Activated T-helper 1 cell treated with anti-CD3 and anti-CD28 coated beads, Interleukin-12 subunit alpha, Interleukin-12 subunit beta, Interleukin-2, Interleukin-4 antibody, amounts not matched to agents 30 ng/mL and 10 ng/mL and 1 ng/mL, durations not matched to agents 14 hours and 24 hours and 36 hours (primary cell): ENCODE measurements at regions not wholly inside any gene's neighbourhood (a gene's known extent, or its start where the extent isn't known, plus 50 kb on each side); places are given as distances from the start of the nearest gene placed in this dataset.
"Not testable (repeated sequence)": the region's sequence is repeated elsewhere in the genome, so short reads cannot be mapped to it uniquely, and the experiment has no call there.

Source experiments
- DNase-seq: peaks from one replicate; pipeline ENCODE4 v3.0.0; 2021; ENCODE audit warnings: low spot score
- H3K27ac Mint-ChIP-seq: one replicate; pipeline ENCODE4 v1.8.0; 2021; ENCODE audit warnings: mild to moderate bottlenecking, mixed read lengths
- H3K27me3 Mint-ChIP-seq: one replicate; pipeline ENCODE4 v1.8.0; 2022; ENCODE audit warnings: mild to moderate bottlenecking, moderate library complexity, mixed read lengths; ENCODE audit not compliant: insufficient read depth
- H3K36me3 Mint-ChIP-seq: one replicate; pipeline ENCODE4 v1.8.0; 2021; ENCODE audit warnings: low read depth, mixed read lengths
- H3K4me1 Mint-ChIP-seq: one replicate; pipeline ENCODE4 v1.8.0; 2021; ENCODE audit warnings: low read depth, mixed read lengths
- H3K4me3 Mint-ChIP-seq: one replicate; pipeline ENCODE4 v1.8.0; 2021; ENCODE audit warnings: mild to moderate bottlenecking, moderate library complexity, mixed read lengths
- H3K9me3 Mint-ChIP-seq: one replicate; pipeline ENCODE4 v1.8.0; 2021; ENCODE audit warnings: mixed read lengths
- intact Hi-C: fragments of 100-400 bp; cut with micrococcal nuclease; formaldehyde crosslinking; loops from one replicate; pipeline ENCODE4 v1.15.1; 2024

- Mint-ChIP-seq H3K4me3 (no peak overlapping the region), H3K4me1 (no peaks in the 10 kb centered on the region), H3K36me3 (no peaks in the 10 kb centered on the region)
Observed at GRCh38 chr7:19561121-19561805, 147.6 kb downstream of the POLR1F start.

DNA sequence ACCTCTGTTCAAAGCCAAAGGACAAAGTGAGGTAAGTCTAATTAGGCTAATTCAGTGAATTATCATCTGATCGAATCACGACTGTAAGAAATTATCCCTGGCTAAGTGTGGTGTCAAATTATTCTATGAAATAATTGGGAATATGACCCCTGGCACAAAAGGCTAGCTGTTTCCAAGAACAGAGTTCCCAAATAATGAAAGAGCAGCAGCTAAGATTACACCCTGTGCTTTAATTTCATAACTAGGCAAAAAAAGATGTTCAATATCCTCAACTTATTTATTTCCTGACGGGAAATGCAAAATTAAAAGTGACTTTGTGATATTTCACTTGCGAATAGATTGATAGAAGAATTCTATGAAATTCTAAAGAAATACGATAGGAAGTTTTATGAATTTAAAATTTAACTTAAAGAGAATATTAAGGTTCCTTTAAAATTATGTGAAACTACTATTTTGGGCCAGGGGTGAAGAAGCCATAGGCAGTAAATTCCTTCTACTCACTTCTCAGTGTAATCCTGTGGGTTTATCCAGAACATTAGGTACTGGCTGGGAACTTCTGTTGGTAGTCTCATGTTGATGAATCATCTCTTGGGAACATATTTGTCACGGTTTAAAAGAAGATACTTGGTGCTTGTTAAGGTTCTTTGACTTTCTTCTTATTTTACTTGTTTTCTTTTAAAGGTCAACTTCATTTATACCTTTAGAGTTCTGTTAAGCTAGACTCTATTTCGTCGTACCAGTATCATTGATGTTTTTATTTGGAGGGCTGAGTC, 148.5 kb downstream of the POLR1F start:
- no peak for DNase-seq
- no peaks in the 10 kb centered on the region for H3K4me1 Mint-ChIP-seq
- H3K4me3 Mint-ChIP-seq, result no peak overlapping the region
- intact Hi-C loops, result no loop called here
- H3K27ac Mint-ChIP-seq, result no peak overlapping the region
- no peaks in the 10 kb centered on the region for H3K27me3 Mint-ChIP-seq
- no peaks in the 10 kb centered on the region for H3K36me3 Mint-ChIP-seq
- H3K9me3 Mint-ChIP-seq, result no peaks in the 10 kb centered on the region

More at GRCh38 chr7:19561121-19561805, 147.6 kb downstream of the POLR1F start:
- Mint-ChIP-seq H3K27ac (no peak overlapping the region), H3K9me3 (no peaks in the 10 kb centered on the region), H3K27me3 (no peaks in the 10 kb centered on the region)
- no peak for DNase-seq
- intact Hi-C loops, result no loop called here

DNA sequence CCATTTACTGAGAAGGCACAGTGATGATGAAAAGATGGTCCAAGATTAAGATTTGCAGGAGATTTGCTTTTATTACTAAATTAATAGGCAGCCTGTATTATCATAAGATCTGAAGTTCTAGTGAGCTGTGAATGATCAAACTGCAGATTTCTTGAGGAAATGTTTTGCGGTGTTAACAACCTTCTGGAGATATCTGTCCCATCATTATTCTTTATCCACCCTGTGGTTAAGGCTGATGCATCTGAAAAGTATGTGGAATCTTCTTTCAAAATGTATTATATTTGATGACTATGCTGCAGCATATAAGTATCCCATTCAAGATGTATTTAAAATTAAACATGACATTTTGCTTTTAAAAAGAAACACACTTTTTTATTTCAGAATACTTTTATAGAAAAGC, 150.3 kb downstream of the POLR1F start:
- Mint-ChIP-seq H3K9me3 (no peaks in the 10 kb centered on the region), H3K27ac (no peak overlapping the region), H3K27me3 (no peaks in the 10 kb centered on the region), H3K4me1 (no peaks in the 10 kb centered on the region), H3K36me3 (no peaks in the 10 kb centered on the region), H3K4me3 (no peak overlapping the region)
- intact Hi-C loops, result no loop called here
- DNase-seq, result no peak

DNA sequence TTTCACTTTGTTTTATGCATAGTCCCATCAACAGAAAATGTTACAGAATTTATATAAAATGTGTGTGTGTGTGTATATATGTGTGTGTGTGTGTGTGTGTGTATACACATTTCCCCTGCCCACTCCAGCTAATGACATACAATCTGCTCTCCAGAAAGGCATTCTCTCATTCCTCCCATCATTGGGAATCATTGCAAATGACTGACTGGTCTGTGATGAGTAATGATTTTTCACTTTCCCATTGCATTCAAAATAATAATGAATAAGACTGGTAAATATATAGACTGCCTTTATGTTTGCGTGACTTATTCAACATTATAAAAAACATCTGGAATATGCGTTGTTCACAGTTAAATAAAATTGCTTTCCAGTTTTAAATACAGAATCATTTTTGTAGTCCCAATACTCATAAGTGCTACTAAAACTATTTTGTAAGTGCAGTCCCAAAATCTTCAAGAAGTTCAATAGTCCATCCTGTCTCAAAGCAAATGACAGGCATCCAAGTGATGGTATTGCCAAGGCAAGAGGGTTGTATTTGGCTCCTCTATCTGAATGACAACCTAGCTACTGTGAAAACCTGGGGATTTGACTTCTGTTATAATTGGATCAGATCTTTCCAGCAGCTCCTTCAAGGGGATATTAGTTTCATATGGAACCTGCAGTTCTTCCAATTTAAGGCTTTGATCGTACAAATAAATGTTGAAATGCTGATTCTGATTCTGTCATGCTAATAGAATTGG, 150.9 kb downstream of the POLR1F start:
- Mint-ChIP-seq H3K27ac (no peak overlapping the region), H3K27me3 (no peaks in the 10 kb centered on the region), H3K4me1 (no peaks in the 10 kb centered on the region), H3K36me3 (no peaks in the 10 kb centered on the region), H3K9me3 (no peaks in the 10 kb centered on the region), H3K4me3 (no peak overlapping the region)
- no peak for DNase-seq
- intact Hi-C loops, result no loop called here

- H3K27me3 Mint-ChIP-seq, result no peaks in the 10 kb centered on the region
- no peaks in the 10 kb centered on the region for H3K4me1 Mint-ChIP-seq
- no peak for DNase-seq
- no peaks in the 10 kb centered on the region for H3K36me3 Mint-ChIP-seq
- H3K4me3 Mint-ChIP-seq, result no peak overlapping the region
- peaks cover 3% of the 10 kb centered on the region for H3K9me3 Mint-ChIP-seq
- intact Hi-C loops, result no loop called here
- no peak overlapping the region for H3K27ac Mint-ChIP-seq
Observed at GRCh38 chr7:19554581-19554980, 154.3 kb downstream of the POLR1F start.

DNA sequence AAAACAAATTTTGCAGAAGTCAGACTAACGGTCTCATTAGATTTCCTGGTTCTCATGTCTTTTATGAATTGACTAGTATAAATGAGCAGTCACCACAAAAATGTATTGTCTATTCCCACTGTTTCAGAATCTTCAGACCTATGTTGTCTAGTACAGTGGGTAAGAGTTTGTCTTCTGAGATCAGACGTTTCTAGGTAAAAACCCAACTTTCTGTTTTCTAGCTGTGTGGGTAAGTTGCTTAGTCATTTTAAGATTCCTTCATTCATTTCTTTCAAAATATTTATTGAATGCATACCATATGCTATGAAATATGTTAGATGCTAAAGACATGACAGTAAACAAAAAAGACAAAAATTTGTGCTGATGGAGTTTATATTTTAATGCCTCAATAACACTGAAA, 156.3 kb downstream of the POLR1F start:
- intact Hi-C loops, result no loop called here
- no peaks in the 10 kb centered on the region for H3K27me3 Mint-ChIP-seq
- no peak overlapping the region for H3K4me3 Mint-ChIP-seq
- peaks cover 3% of the 10 kb centered on the region for H3K9me3 Mint-ChIP-seq
- no peak for DNase-seq
- H3K36me3 Mint-ChIP-seq, result no peaks in the 10 kb centered on the region
- H3K27ac Mint-ChIP-seq, result no peak overlapping the region
- H3K4me1 Mint-ChIP-seq, result no peaks in the 10 kb centered on the region

DNA sequence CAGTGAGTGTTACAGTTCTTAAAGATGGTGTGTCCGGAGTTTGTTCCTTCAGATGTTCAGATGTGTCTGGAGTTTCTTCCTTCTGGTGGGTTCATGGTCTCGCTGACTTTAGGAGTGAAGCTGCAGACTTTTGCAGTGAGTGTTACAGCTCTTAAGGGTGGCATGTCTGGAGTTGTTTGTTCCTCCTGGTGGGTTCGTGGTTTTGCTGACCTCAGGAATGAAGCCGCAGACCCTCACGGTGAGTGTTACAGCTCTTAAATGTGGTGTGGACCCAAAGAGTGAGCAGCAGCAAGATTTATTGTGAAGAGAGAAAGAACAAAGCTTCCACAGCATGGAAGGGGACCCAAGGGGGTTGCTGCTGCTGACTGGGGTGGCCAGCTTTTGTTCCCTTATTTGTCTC, 159.6 kb downstream of the POLR1F start:
- H3K27ac Mint-ChIP-seq, intact Hi-C loops: not testable (repeated sequence)

DNA sequence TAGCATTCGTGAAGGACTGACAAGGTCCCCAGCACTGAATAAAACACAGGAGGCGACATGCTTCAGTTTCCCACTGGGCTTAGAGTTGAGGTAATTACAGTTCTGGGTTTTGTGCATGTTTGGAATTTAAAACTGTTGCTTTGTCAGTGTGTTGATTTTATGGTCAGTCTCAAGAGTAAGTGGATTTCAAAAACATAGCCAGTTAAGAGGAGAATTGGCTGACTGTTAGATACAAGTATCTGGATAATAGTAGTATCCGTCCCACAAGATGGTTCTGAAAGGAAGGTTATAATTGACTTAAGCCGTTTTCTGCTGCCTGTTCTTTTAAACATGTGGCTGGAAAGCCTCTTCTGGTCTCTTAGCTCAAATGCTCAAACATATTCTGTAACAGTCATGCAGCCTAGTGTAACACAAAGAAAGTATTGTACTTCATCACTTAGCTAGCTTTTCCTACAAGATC, 170.9 kb downstream of the POLR1F start:
- Mint-ChIP-seq H3K36me3 (no peaks in the 10 kb centered on the region), H3K27ac (no peak overlapping the region), H3K4me3 (no peak overlapping the region), H3K4me1 (no peaks in the 10 kb centered on the region), H3K27me3 (no peaks in the 10 kb centered on the region), H3K9me3 (peaks cover 10% of the 10 kb centered on the region)
- DNase-seq, result no peak
- intact Hi-C loops, result no loop called here

More for the DNA sequence above, 159.6 kb downstream of the POLR1F start:
- H3K36me3 Mint-ChIP-seq, DNase-seq, H3K9me3 Mint-ChIP-seq, H3K4me1 Mint-ChIP-seq, H3K4me3 Mint-ChIP-seq, H3K27me3 Mint-ChIP-seq: not testable (repeated sequence)

GRCh38 chr7:19533266-19533665, 175.6 kb downstream of the POLR1F start:
- no peaks in the 10 kb centered on the region for H3K4me1 Mint-ChIP-seq

DNA sequence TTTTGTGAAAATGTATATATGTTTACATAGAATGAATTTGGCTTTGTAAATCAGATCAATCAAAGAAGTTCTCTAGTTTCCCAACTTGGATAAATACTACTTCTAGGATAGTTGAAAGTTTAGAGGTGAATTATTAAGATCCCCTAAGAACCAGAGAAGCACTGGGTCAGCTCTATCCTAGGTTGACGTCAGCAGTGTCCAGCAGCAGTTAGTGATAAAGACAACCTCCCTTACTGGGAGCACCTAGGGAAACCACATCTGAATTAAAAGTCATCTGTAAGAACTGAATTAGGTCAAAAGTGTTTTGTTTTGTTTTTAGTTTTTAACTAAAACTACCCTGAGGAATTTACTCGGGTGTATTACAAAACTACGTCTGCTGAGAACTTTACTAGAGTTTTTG, 178.0 kb downstream of the POLR1F start:
- H3K4me3 Mint-ChIP-seq, result no peak overlapping the region
- H3K36me3 Mint-ChIP-seq, result no peaks in the 10 kb centered on the region
- DNase-seq, result no peak
- H3K27ac Mint-ChIP-seq, result no peak overlapping the region
- H3K4me1 Mint-ChIP-seq, result no peaks in the 10 kb centered on the region
- H3K9me3 Mint-ChIP-seq, result peaks cover 7% of the 10 kb centered on the region
- intact Hi-C loops, result no loop called here
- H3K27me3 Mint-ChIP-seq, result no peaks in the 10 kb centered on the region

More at GRCh38 chr7:19533266-19533665, 175.6 kb downstream of the POLR1F start:
- no peaks in the 10 kb centered on the region for H3K36me3 Mint-ChIP-seq
- DNase-seq, result no peak
- H3K27ac Mint-ChIP-seq, result no peak overlapping the region
- H3K9me3 Mint-ChIP-seq, result peaks cover 7% of the 10 kb centered on the region
- H3K27me3 Mint-ChIP-seq, result no peaks in the 10 kb centered on the region
- intact Hi-C loops, result no loop called here
- H3K4me3 Mint-ChIP-seq, result no peak overlapping the region

- Mint-ChIP-seq H3K4me1 (no peaks in the 10 kb centered on the region), H3K27ac (no peak overlapping the region), H3K27me3 (no peaks in the 10 kb centered on the region), H3K4me3 (no peak overlapping the region), H3K36me3 (no peaks in the 10 kb centered on the region), H3K9me3 (peaks cover 7% of the 10 kb centered on the region)
- intact Hi-C loops, result no loop called here
- DNase-seq, result no peak
Observed at GRCh38 chr7:19530261-19530660, 178.6 kb downstream of the POLR1F start.

DNA sequence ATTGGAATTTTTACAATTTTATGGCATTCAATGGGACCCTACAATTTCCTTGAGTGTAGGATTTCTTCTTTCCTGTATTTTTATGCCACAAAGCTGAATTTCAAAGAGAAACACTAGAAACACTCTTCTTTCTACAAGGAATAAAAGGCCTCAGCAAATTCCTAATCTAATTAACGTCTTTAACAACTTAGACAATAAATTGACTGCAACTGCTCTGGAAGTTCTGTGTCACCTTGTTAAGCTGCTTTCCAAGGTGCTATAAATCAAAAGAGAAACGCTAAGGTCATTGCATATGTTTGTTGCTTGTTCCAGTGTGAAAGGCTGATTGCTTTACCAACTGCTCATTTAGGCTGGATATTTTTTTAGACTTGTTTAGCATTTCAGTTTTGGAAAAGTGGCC, 182.2 kb downstream of the POLR1F start:
- DNase-seq, result no peak
- H3K36me3 Mint-ChIP-seq, result no peaks in the 10 kb centered on the region

GRCh38 chr7:19522486-19522885, 186.4 kb downstream of the POLR1F start:
- intact Hi-C loops, result no loop called here
- Mint-ChIP-seq H3K27ac (no peak overlapping the region), H3K36me3 (no peaks in the 10 kb centered on the region), H3K27me3 (no peaks in the 10 kb centered on the region), H3K4me1 (no peaks in the 10 kb centered on the region), H3K9me3 (peaks cover 4% of the 10 kb centered on the region), H3K4me3 (no peak overlapping the region)
- no peak for DNase-seq

More for the DNA sequence above, 182.2 kb downstream of the POLR1F start:
- intact Hi-C loops, result no loop called here
- Mint-ChIP-seq H3K27ac (no peak overlapping the region), H3K4me3 (no peak overlapping the region), H3K4me1 (no peaks in the 10 kb centered on the region), H3K9me3 (no peaks in the 10 kb centered on the region), H3K27me3 (no peaks in the 10 kb centered on the region)
